ENCODE measurements at regions not wholly inside any gene's neighbourhood (a gene's known extent, or its start where the extent isn't known, plus 50 kb on each side); places are given as distances from the start of the nearest gene placed in this dataset.
"Not testable (repeated sequence)": the region's sequence is repeated elsewhere in the genome, so short reads cannot be mapped to it uniquely, and the experiment has no call there.

GRCh38 chr4:77450006-77450405 is 155.6 kb upstream of the CXCL13 start:
- no peak for DNase-seq

GRCh38 chr4:77451530-77451929 is 154.1 kb upstream of the CXCL13 start:
- no peak for DNase-seq

GRCh38 chr4:77452117-77452516 is 153.5 kb upstream of the CXCL13 start:
- not testable (repeated sequence) for DNase-seq

GRCh38 chr4:77453911-77454310 is 151.7 kb upstream of the CXCL13 start:
- no peak for DNase-seq

GRCh38 chr4:77454858-77455257 is 150.8 kb upstream of the CXCL13 start:
- DNase-seq: no peak

GRCh38 chr4:77464100-77464499 is 141.5 kb upstream of the CXCL13 start:
- not testable (repeated sequence) for DNase-seq

GRCh38 chr4:77465271-77465670 is 140.3 kb upstream of the CXCL13 start:
- DNase-seq: no peak

- DNase-seq: no peak
These were observed 139.2 kb upstream of the CXCL13 start for GRCh38 chr4:77466430-77466829.

- DNase-seq: no peak
These were observed 133.7 kb upstream of the CXCL13 start for GRCh38 chr4:77471821-77472495.

GRCh38 chr4:77473509-77473908 is 132.1 kb upstream of the CXCL13 start:
- DNase-seq: no peak

- no peak for DNase-seq
These were observed 123.8 kb upstream of the CXCL13 start for GRCh38 chr4:77481856-77482255.

- no peak for DNase-seq
These were observed 116.7 kb upstream of the CXCL13 start for GRCh38 chr4:77488882-77489281.

GRCh38 chr4:77493120-77493752 is 112.4 kb upstream of the CXCL13 start:
- no peak for DNase-seq

GRCh38 chr4:77493829-77494551 is 111.6 kb upstream of the CXCL13 start:
- no peak for DNase-seq

- no peak for DNase-seq
These were observed 109.2 kb upstream of the CXCL13 start for GRCh38 chr4:77496457-77496856.

GRCh38 chr4:77500801-77501200 is 104.8 kb upstream of the CXCL13 start:
- DNase-seq: no peak

- no peak for DNase-seq
These were observed 104.4 kb upstream of the CXCL13 start for GRCh38 chr4:77501240-77501639.

GRCh38 chr4:77501851-77502250 is 103.8 kb upstream of the CXCL13 start:
- no peak for DNase-seq

GRCh38 chr4:77504407-77504806 is 101.2 kb upstream of the CXCL13 start:
- no peak for DNase-seq

GRCh38 chr4:77505275-77505957 is 100.2 kb upstream of the CXCL13 start:
- DNase-seq: no peak

- DNase-seq: no peak
These were observed 99.7 kb upstream of the CXCL13 start for GRCh38 chr4:77505958-77506319.

GRCh38 chr4:77510367-77510766 is 95.3 kb upstream of the CXCL13 start:
- no peak for DNase-seq

- DNase-seq: no peak
These were observed 80.1 kb upstream of the CXCL13 start for GRCh38 chr4:77525538-77525937.

GRCh38 chr4:77527900-77528299 is 77.7 kb upstream of the CXCL13 start:
- DNase-seq: not testable (repeated sequence)

Data from right forelimb (tissue), 1 donor.